Activated CD8-positive, alpha-beta memory T cell treated with anti-CD3 and anti-CD28 coated beads for 36 hours (primary cell): ENCODE measurements at regions not wholly inside any gene's neighbourhood (a gene's known extent, or its start where the extent isn't known, plus 50 kb on each side); places are given as distances from the start of the nearest gene placed in this dataset.

Source experiments
- CTCF ChIA-PET: fragments of 350-600 bp; sonication (Branson Sonifier 250); formaldehyde crosslinking; loops from one replicate; lab custom pipeline; 2021; ENCODE audit warnings: antibody characterized with exemption; lab: Charles Lee
- POLR2A ChIA-PET: fragments of 350-600 bp; sonication (Branson Sonifier 250); formaldehyde crosslinking; loops from one replicate; lab custom pipeline; 2021; ENCODE audit warnings: antibody characterized with exemption; lab: Charles Lee

DNA sequence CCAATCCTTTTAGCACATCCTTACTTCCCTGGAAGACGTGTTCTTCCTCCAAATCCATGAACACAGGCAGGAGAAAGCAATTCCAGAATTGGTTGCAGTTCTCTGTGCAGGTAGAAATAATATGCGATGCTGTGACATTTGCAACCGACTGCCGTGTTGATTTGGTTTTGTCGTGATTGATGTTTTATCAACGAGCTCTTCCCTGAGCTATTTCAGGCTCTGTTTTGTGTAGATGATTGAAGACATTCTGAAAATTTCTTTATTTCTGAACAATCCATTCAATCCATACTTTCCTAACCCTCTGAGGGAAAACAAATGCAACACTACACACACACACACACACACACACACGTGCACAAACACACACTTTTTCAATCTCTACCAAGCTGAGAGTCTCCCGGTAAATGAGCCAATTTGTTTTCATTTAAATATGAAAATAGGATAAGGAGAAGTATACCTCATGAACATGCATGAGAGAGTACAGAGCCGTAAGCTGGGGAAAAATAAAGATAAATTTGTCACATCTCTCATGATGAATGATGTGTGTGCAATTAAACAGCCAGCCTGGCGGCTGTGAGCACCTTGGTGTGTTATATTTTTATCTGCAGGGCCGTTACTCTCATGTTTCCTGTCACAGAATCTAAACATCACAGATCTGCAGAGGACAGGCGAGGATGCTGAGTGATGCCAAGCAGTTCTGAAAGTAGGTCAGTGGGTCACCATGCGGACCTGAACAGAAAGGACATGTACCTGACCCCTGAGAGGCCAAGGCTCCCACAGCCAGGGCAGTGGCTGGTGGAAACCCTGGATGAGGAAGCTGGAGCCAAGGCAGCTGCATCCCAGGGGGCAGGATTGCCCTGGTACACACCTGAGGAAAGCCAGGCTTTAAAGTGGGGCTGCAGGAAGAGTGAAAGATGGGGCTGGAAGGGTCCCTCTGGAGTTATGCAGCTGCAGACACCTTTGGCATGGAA is 64.8 kb downstream of the PDCL3 start:
- POLR2A ChIA-PET: no interaction called here
- CTCF ChIA-PET: no interaction called here

GRCh38 chr2:100628506-100628905 is 65.7 kb downstream of the PDCL3 start:
- ChIA-PET CTCF (no interaction called here), POLR2A (no interaction called here)

DNA sequence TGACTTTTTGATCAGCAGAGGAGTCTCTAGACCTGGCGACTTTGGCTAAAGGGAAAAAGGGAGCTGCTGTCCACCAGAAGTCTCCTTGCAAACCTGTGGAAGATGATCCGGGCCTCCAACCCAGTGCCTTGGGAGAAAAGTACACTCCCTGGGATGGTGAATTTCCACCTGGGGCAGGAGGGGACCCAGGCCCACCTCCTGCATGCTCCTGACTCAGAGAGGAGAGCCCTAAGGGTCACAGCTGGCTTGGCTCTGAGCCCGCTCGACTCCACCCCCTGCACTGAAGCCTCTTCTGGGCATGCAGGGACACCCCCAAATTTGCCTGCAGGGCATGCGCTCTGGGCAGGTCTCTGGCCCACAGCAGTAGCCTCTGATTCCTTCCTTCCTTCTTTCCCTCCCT is 66.5 kb downstream of the PDCL3 start:
- ChIA-PET CTCF (interaction anchor here (1.4 kb wide), 1 partner anchor 18 kb away, joined by 3 read pairs; no protein-coding TSS in a partner anchor), POLR2A (no interaction called here)

DNA sequence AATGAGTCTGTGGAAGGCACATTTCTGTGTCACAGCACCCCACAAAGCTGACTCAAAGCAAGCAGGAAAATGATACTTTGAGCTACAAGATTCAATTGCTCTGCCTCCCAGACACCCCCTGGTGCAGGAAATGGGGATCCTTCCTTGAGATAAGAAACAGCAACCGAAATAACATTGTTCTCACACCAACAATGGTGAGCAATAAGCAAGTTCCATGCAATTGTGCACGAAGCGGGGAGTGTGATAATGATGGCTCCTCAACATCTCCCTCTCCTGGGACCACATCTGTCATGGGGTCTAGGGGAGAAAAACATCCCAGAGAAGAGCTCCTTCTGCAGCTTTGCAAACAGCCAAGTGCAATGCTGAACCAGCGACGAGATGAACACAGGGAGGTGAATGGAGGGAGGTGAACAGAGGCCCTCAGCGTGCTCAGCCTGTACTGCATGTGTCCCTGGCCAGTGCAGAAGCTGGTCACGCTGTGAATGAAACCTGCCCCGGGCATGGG is 67.7 kb downstream of the PDCL3 start:
- ChIA-PET CTCF (no interaction called here), POLR2A (no interaction called here)

DNA sequence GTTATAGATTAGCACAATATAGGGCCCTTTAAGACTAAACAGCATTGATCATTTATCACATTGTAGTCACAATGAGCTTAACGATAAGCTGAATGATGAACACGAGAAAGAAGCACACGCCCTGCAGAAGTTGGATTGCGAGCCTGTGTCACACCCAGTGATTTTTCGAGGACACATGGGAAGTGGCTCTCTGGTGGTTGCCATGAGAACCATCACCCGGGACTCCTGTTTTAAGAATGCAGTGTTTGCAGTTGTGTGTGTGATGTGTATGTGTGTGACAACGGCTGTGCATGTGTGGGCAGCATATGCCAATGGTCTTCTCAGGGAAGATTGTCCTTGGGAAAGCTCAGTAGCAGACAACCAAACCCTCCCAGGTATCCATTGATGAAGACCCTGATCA is 69.2 kb downstream of the PDCL3 start:
- ChIA-PET CTCF (no interaction called here), POLR2A (no interaction called here)

- POLR2A ChIA-PET: no interaction called here
- CTCF ChIA-PET: no interaction called here
Measured at GRCh38 chr2:100632759-100633158, 70.0 kb downstream of the PDCL3 start.

DNA sequence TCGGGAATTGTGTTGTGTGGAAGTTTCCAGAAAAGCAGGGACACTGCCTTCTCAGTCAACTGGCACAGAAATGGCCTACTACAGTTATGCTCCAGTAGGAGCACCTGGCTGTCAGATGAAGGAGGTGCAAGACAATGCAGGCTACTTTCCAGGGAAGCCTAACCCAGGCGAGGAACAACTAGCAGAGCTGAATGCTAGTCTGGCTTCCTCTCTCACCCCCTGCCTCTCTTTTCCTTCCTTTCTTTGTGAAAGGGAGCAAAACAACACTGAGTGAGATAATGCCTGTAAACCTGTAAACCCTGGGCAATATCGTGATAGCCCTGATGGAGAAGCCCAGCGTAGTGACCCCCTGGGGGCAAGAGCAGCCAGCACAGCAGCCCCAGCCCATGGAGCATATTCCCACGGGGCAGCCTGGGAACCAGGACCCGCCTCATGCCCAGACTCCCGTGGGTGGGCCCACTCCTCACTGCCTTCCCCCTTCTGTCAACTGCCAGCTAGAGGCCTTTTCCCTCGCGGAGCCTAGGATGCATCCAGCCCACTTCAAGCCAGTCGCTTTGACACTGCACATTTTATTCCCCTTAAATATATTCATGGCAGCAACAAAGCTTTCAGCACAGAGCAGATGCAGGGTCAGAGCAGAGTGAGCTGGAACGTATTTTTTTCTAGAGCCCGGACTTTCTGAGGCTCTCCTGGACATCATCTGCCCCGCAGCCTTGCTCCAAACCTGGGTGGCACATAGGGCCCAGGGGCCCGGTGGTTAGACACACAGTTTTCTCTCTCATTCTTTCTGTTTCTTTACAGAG is 77.0 kb downstream of the PDCL3 start:
- ChIA-PET POLR2A (no interaction called here), CTCF (no interaction called here)

DNA sequence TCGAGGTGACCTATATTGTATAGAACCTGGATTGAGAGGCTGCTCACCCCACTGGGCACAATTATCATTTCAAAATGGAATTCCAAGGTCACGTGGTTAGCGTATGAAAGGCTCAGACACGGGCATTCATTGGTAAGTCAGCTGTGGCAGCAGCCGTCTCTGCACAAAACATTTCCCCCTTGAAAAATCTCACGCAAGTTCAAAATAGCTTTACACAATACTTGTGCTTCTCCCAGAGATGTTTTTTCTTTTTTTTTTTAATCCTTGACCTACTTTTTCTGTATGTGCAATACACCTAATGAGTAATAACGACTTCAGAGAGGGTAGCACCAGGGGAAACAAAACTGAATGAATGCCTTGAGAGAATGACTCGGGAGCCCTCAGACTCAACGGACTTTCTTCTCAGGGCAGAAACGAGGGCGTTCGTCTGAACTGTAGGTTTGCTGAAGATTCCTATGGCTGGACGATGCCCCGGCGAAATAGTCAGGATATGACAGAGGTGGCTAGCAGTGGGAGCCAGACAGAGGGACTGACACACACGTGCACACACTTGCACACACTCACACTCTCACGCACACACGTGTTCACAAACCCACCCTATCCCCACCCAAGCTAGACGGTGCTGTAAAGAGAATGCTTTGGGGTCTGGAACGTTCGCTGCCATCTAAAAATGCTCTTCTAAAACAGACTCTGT is 77.8 kb downstream of the PDCL3 start:
- POLR2A ChIA-PET: no interaction called here

GRCh38 chr2:100641125-100641435 is 78.3 kb downstream of the PDCL3 start:
- POLR2A ChIA-PET: no interaction called here
- CTCF ChIA-PET: interaction anchor here (1.4 kb wide), 1 partner anchor 14 kb away, joined by 3 read pairs; no protein-coding TSS in a partner anchor

More for the DNA sequence above, 77.8 kb downstream of the PDCL3 start:
- CTCF ChIA-PET: no interaction called here

DNA sequence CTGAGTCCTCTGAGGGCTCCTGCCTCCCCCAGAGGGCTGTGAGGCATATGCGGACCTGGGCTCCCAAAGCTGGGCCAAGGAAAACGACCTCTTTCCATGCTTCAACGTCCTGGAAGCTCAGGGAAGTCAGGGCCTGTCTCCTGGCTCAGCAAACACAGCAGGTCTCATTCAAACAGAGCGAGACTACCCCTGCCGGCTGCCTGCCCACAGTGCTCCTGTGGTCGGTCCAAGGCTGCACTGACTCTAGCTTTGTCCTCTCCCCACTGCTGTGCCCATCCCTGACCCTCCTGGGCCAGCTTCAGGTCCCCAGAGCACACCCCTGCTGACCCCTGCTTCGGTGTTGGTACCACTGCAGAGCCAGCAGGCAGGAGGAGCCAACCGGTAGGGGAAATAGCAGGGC is 79.6 kb downstream of the PDCL3 start:
- POLR2A ChIA-PET: no interaction called here
- CTCF ChIA-PET: interaction anchor here (1.4 kb wide), 1 partner anchor 13 kb away, joined by 3 read pairs; no protein-coding TSS in a partner anchor

GRCh38 chr2:100643467-100643866 is 80.7 kb downstream of the PDCL3 start:
- POLR2A ChIA-PET: interaction anchor here (0.8 kb wide), 1 partner anchor 109 kb away, joined by 3 read pairs; no protein-coding TSS in a partner anchor
- CTCF ChIA-PET: interaction anchor here (0.9 kb wide), 1 partner anchor 37 kb away, joined by 3 read pairs; no protein-coding TSS in a partner anchor

DNA sequence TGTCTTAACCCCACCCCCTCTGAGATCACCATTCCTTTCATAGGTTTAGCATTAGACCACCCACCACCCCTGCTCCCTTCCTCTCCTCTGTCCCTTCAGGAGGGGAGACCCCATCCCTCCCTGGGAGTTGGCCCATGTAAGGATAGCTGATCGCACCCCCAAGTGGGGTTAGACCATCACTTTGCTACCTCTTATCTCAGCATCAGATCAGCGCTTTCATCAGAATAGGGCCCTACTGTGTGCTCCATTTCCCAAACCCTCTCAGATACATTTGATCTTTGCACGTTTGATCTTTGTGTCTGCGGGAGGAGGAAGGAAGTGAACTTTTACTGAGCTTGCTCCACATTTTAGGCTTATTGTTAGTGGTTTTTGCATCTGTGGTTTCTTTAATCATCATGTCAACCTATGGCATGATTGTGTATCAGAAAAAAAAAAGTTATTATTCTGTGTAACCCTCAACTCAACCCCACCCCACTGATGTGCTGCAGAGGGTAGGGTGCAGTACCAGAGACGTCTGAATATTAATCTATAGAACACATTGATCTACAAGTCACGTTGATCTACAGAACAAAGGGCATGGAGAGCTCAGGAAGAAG is 81.2 kb downstream of the PDCL3 start:
- CTCF ChIA-PET: interaction anchor here (0.9 kb wide), 1 partner anchor 38 kb away, joined by 3 read pairs; no protein-coding TSS in a partner anchor
- POLR2A ChIA-PET: interaction anchor here (0.8 kb wide), 1 partner anchor 108 kb away, joined by 3 read pairs; no protein-coding TSS in a partner anchor

DNA sequence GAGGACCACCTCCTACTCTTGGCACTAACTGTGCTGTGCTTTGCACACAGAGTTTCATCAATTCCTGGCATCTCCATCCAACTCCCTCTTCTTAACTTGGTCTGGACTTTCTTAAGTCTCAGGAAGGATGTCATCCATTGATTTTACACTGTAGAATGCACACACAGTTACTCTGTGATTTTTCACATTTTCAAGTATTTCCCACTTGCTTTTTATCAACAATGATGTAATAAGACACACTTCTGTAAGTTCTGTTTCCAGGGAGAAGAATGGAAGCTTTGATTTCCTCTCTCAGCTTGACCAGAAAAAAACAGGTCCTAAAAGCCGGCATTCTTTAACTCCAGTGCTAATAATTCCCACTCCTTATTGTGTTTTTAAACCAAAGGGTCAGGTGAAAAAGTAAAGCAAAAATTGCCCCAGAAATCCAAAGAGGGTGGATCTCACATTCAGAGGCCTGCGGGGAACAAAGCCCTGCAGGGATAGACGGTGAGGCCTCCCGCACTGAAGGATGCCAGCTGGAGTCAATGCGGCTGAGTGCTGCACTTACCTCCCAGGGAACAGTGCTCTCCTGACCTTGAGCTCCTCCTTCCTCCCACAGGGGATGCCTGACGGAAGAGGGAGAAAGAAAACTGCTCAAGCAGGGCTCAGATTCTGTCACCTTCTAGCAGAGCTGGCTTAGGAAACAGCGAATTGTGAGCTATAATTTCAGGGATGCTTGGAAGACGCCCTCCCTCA is 83.1 kb downstream of the PDCL3 start:
- ChIA-PET CTCF (no interaction called here), POLR2A (no interaction called here)

DNA sequence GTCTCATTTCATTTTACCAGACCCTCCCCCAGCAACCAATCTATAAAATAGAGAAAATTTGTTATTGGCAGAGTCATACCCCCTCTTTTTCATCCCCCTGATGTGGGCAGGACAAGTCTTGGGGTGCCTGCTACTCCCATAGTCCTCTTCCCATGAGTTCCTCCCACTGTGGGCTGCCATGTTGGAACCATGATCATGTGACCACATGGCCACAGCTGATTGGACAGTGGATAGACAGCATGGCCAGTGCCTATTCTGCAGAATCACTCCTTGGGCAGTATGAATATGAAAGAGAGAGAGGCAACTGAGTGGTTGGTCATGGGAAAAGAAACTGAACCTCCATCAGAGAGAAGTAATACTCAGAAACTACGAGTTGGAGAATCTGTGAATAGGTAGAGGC is 84.9 kb downstream of the PDCL3 start:
- CTCF ChIA-PET: no interaction called here
- POLR2A ChIA-PET: no interaction called here

GRCh38 chr2:100650151-100650550 is 87.4 kb downstream of the PDCL3 start:
- ChIA-PET CTCF (interaction anchor here (0.6 to 0.9 kb wide), 2 partner anchors 9 to 81 kb away, joined by 3 to 5 read pairs; no protein-coding TSS in a partner anchor), POLR2A (no interaction called here)

DNA sequence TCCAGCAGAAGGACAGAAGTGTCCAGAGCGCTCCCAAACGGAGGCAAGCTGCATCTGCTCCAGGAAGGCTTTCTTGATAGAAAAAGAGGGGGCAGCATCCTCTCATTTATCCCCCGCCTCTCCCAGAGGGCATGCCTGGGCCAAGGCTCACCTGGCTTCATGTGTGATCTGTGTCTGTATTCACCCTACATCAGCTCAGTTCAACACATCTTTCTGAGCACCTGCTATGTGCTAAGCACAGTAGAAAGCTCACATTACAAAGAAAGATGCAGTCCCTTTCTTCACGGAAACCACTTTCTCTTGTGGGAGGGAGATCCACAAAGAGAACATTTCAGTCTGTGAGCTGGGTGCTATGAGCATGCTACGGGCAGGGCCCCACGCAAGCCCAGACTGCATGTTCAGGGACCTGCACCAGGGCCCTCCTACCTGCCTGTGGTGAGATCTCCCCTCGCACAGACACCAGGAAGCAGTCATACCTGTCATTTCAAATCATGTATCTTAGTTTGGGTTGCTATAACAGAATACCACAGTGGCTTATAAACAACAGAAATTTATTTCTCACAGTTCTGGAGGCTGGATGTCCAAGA is 90.7 kb downstream of the PDCL3 start:
- ChIA-PET CTCF (interaction anchor here (1.2 kb wide), 1 partner anchor 42 kb away, joined by 3 read pairs; no protein-coding TSS in a partner anchor), POLR2A (no interaction called here)

- CTCF ChIA-PET: interaction anchor here (1.2 to 1.3 kb wide), 2 partner anchors 13 to 43 kb away, joined by 3 read pairs; no protein-coding TSS in a partner anchor
- POLR2A ChIA-PET: no interaction called here
Measured at GRCh38 chr2:100654611-100655010, 91.8 kb downstream of the PDCL3 start.

- ChIA-PET POLR2A (no interaction called here), CTCF (interaction anchor here (1.3 kb wide), 1 partner anchor 14 kb away, joined by 3 read pairs; no protein-coding TSS in a partner anchor)
Measured at GRCh38 chr2:100655446-100655845, 92.7 kb downstream of the PDCL3 start.
